Panc1 (cell line): ENCODE measurements at regions not wholly inside any gene's neighbourhood (a gene's known extent, or its start where the extent isn't known, plus 50 kb on each side); places are given as distances from the start of the nearest gene placed in this dataset.

Experiments
- POLR2AphosphoS5 ChIP-seq: IDR thresholded peaks from 2 replicates; pipeline ENCODE4 v1.6.1; 2012; ENCODE audit warnings: mild to moderate bottlenecking, low read depth, low read length, moderate library complexity
- REST ChIP-seq, 2 experiments: IDR thresholded peaks; 2 replicates each; pipeline ENCODE4 v1.6.1; 2011 to 2012; ENCODE audit warnings: low read depth in 2 of 2, control low read depth in 1 of 2, low read length in 1 of 2, mild to moderate bottlenecking in 1 of 2, moderate library complexity in 1 of 2; ENCODE audit not compliant: insufficient read depth in 1 of 2
- TCF7L2 ChIP-seq: IDR thresholded peaks from 2 replicates; pipeline ENCODE4 v1.6.1; 2011; ENCODE audit warnings: mild to moderate bottlenecking, low read depth, low read length, inconsistent platforms
- TF ChIP-seq, protein P1 (sequence below): fragments of 450-650 bp; IDR thresholded peaks from 2 replicates; pipeline ENCODE4 v1.5.1; 2017; ENCODE audit warnings: mild to moderate bottlenecking

DNA sequence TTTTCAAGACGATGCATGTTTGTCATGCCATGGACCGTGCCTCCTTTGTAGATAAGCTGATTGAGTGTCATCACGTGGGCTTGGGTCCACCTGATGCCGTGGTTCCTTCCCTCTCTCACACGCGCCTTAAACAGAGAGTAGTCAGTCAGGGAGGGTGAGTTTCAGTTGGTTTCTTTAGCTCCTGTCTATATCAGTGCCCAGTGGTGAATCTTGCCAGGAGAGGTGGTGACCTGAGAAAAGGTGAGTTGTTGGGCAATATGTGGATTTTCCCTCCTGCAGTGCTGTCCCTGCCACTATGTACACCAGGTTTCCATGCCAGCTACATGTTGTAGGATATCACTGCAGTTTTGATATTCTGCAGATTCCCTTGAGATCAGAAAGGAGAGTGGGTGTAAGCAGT, 129.7 kb downstream of the LAT start:
- TF ChIP-seq, protein P1, sequence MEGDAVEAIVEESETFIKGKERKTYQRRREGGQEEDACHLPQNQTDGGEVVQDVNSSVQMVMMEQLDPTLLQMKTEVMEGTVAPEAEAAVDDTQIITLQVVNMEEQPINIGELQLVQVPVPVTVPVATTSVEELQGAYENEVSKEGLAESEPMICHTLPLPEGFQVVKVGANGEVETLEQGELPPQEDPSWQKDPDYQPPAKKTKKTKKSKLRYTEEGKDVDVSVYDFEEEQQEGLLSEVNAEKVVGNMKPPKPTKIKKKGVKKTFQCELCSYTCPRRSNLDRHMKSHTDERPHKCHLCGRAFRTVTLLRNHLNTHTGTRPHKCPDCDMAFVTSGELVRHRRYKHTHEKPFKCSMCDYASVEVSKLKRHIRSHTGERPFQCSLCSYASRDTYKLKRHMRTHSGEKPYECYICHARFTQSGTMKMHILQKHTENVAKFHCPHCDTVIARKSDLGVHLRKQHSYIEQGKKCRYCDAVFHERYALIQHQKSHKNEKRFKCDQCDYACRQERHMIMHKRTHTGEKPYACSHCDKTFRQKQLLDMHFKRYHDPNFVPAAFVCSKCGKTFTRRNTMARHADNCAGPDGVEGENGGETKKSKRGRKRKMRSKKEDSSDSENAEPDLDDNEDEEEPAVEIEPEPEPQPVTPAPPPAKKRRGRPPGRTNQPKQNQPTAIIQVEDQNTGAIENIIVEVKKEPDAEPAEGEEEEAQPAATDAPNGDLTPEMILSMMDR = no peak
- TF ChIP-seq REST (IDR thresholded peaks at IDR 0.05; ENCODE audit: insufficient read depth in 1 of 2, low read depth in 2 of 2, low read length in 1 of 2) (no peak), POLR2AphosphoS5 (no peak), TCF7L2 (no peak)
